ENCODE measurements at regions not wholly inside any gene's neighbourhood (a gene's known extent, or its start where the extent isn't known, plus 50 kb on each side); places are given as distances from the start of the nearest gene placed in this dataset.

- TF ChIP-seq CTCF (IDR thresholded peaks at IDR 0.05; ENCODE audit: low read length) (no peak), EZH2phosphoT487 (IDR thresholded peaks at IDR 0.05; ENCODE audit: low read length) (no peak), EZH2 (optimal IDR thresholded peaks at IDR 0.05; ENCODE audit: low read depth, low read length) (no peak)
These were observed 557.4 kb downstream of the FLRT2 start for GRCh38 chr14:86087377-86087776.
